Neutrophil (primary cell): ENCODE measurements at regions not wholly inside any gene's neighbourhood (a gene's known extent, or its start where the extent isn't known, plus 50 kb on each side); places are given as distances from the start of the nearest gene placed in this dataset.

Experiments
- H3K27ac ChIP-seq: fragments of 200-600 bp; sonication (generic); 2 replicates; pipeline ENCODE4 v1.5.1; 2016; ENCODE audit warnings: mild to moderate bottlenecking, moderate library complexity
- H3K27me3 ChIP-seq: fragments of 200-600 bp; sonication (generic); 2 replicates; pipeline ENCODE4 v1.6.0; 2016; ENCODE audit warnings: mild to moderate bottlenecking
- H3K36me3 ChIP-seq: fragments of 200-600 bp; sonication (generic); 2 replicates; pipeline ENCODE4 v1.5.1; 2017
- H3K4me1 ChIP-seq, 2 experiments: fragments of 200-600 bp in 1 of 2; sonication (generic) in 1 of 2; 1 replicate in 1 of 2; 2 replicates in 1 of 2; pipeline versions ENCODE4 v1.5.1 to v1.6.1; 2013 to 2016; ENCODE audit warnings: low read depth in 1 of 2, low read length in 1 of 2, mild to moderate bottlenecking in 1 of 2, moderate library complexity in 1 of 2; ENCODE audit not compliant: control insufficient read depth in 1 of 2, insufficient read depth in 1 of 2
- H3K4me3 ChIP-seq, 2 experiments: fragments of 200-600 bp in 1 of 2; sonication (generic) in 1 of 2; 1 replicate in 1 of 2; 2 replicates in 1 of 2; pipeline ENCODE4 v1.5.1; 2013 to 2016; ENCODE audit warnings: low read depth in 1 of 2, low read length in 1 of 2, mild to moderate bottlenecking in 1 of 2, moderate library complexity in 1 of 2
- H3K9me3 ChIP-seq: fragments of 200-600 bp; sonication (generic); 2 replicates; pipeline ENCODE4 v1.5.1; 2016
- TF ChIP-seq, protein P1 (sequence below): fragments of 200-600 bp; sonication (generic); IDR thresholded peaks from 2 replicates; pipeline ENCODE4 v1.5.1; 2016; ENCODE audit warnings: antibody characterized with exemption

DNA sequence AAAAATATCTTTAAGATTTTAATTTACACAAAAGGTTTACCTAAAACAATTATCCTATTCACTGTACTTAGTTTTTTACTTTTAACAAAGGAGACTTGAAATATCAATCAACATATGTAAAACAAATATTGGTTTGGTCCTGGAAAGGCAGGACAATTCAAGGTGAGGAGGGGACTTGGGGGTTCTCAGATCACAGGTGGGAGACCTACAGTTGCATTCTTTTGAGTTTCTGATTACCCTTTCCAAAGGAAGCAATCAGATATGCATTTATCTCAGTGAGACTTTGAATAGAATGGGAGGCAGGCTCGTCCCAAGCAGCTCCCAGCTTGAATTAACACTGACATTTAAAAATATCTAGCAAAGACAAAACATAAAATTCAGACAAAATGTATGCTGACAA lies 1917.3 kb downstream of the C4orf33 start:
- Histone ChIP-seq H3K4me1 (no peaks in the 10 kb centered on the region), H3K27ac (no peak overlapping the region), H3K27me3 (no peaks in the 10 kb centered on the region), H3K9me3 (no peaks in the 10 kb centered on the region), H3K4me3 (no peak overlapping the region), H3K36me3 (no peaks in the 10 kb centered on the region)
- TF ChIP-seq, protein P1, sequence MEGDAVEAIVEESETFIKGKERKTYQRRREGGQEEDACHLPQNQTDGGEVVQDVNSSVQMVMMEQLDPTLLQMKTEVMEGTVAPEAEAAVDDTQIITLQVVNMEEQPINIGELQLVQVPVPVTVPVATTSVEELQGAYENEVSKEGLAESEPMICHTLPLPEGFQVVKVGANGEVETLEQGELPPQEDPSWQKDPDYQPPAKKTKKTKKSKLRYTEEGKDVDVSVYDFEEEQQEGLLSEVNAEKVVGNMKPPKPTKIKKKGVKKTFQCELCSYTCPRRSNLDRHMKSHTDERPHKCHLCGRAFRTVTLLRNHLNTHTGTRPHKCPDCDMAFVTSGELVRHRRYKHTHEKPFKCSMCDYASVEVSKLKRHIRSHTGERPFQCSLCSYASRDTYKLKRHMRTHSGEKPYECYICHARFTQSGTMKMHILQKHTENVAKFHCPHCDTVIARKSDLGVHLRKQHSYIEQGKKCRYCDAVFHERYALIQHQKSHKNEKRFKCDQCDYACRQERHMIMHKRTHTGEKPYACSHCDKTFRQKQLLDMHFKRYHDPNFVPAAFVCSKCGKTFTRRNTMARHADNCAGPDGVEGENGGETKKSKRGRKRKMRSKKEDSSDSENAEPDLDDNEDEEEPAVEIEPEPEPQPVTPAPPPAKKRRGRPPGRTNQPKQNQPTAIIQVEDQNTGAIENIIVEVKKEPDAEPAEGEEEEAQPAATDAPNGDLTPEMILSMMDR, result no peak

GRCh38 chr4:131026771-131027170 lies 1930.8 kb downstream of the C4orf33 start:
- Histone ChIP-seq H3K4me3 (no peak overlapping the region), H3K9me3 (no peaks in the 10 kb centered on the region), H3K36me3 (no peaks in the 10 kb centered on the region), H3K27ac (no peak overlapping the region), H3K27me3 (no peaks in the 10 kb centered on the region), H3K4me1 (no peaks in the 10 kb centered on the region)
- TF ChIP-seq, protein P1, result no peak

DNA sequence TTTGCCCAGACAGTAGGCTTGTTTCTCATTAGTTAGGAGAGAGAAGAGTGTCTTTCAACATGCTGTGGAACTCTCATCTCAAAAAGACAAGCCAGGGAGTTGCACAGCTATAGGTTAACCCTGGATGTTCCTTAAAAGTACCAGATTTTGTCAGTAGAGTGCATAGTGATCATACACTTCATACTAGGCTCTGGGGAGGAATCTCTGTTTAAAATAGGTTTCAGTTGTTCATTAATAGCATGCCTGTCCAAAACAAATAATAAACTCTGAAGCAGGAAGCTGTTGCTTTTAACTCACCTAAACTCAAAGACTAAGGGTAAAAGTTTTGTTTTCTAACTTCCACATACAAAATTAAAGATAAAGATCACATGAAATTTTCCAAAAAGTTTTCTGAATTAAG lies 1948.4 kb downstream of the C4orf33 start:
- H3K4me1 ChIP-seq, result no peaks in the 10 kb centered on the region
- H3K27me3 ChIP-seq, result no peaks in the 10 kb centered on the region
- no peaks in the 10 kb centered on the region for H3K36me3 ChIP-seq
- no peak overlapping the region for H3K27ac ChIP-seq
- TF ChIP-seq, protein P1, result no peak
- no peak overlapping the region for H3K4me3 ChIP-seq
- no peaks in the 10 kb centered on the region for H3K9me3 ChIP-seq

DNA sequence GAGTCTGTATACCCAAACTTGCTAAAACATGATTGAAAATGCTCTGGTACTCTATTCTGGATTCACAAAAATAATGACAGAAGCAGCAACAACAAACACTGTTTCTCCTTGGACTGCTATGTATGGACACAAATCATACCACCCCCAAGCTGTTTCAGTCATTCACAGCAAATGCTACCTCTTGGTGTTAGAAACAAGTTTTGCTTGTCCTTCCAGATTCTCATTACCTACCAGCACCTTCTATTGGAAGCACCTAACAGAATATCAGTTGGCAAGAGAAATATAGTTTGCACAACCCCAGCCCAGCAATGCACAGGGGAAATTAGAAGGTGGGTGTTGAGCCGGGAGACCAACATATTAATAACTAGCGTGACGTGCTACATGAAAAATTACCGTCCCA lies 1950.9 kb downstream of the C4orf33 start:
- Histone ChIP-seq H3K4me3 (no peak overlapping the region), H3K27ac (no peak overlapping the region), H3K27me3 (no peaks in the 10 kb centered on the region), H3K9me3 (no peaks in the 10 kb centered on the region), H3K4me1 (no peaks in the 10 kb centered on the region), H3K36me3 (no peaks in the 10 kb centered on the region)
- TF ChIP-seq, protein P1, result no peak

- TF ChIP-seq, protein P1, result no peak
These were observed 1956.7 kb downstream of the C4orf33 start for GRCh38 chr4:131052646-131053045.

DNA sequence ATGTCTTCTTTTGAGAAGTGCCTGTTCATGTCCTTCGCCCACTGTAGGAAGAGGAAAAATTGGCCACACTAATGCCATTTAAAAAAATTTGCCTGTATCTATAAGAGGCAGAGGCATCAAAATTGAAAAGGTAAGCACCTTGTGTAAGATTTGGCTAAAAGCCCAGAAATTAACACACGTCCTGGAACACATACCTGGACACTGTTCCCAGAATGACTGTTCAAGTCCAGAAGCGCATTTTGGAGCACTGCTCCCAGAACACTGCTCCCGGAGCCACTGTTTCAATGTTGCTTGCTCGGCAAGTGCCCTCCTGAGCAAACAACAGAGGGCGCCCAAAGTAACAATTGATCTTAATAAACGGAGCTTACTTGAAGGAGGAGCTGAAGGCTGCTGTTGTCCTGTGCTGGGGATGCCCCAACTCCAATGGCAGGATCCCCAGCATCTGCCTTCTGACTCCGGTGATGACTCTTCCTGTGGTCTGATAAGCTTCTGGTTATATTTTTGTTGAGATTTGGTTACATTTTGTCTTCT lies 1958.6 kb downstream of the C4orf33 start:
- Histone ChIP-seq H3K4me1 (no peaks in the 10 kb centered on the region), H3K27ac (no peak overlapping the region), H3K9me3 (no peaks in the 10 kb centered on the region), H3K36me3 (no peaks in the 10 kb centered on the region), H3K4me3 (no peak overlapping the region), H3K27me3 (no peaks in the 10 kb centered on the region)
- TF ChIP-seq, protein P1, result no peak

More at GRCh38 chr4:131052646-131053045, 1956.7 kb downstream of the C4orf33 start:
- no peak overlapping the region for H3K27ac ChIP-seq
- no peaks in the 10 kb centered on the region for H3K36me3 ChIP-seq
- H3K4me3 ChIP-seq, result no peak overlapping the region
- H3K27me3 ChIP-seq, result no peaks in the 10 kb centered on the region
- H3K4me1 ChIP-seq, result no peaks in the 10 kb centered on the region
- no peaks in the 10 kb centered on the region for H3K9me3 ChIP-seq
